Mesenchymal stem cell (in vitro differentiated cells and primary cell): ENCODE measurements at regions not wholly inside any gene's neighbourhood (a gene's known extent, or its start where the extent isn't known, plus 50 kb on each side); places are given as distances from the start of the nearest gene placed in this dataset.

Experiments used
- DNase-seq: peaks from one replicate; pipeline ENCODE4 v3.0.0-alpha.2; 2013
- H2AFZ ChIP-seq: one replicate; pipeline ENCODE4 v1.6.1; 2013; ENCODE audit warnings: low read depth, mild to moderate bottlenecking, control low read depth, inconsistent platforms, low read length, moderate library complexity
- H2AK5ac ChIP-seq: 2 replicates; pipeline ENCODE4 v1.6.1; 2013; ENCODE audit warnings: low read length, moderate library complexity, mild to moderate bottlenecking, inconsistent platforms; ENCODE audit not compliant: severe bottlenecking
- H2BK120ac ChIP-seq: one replicate; pipeline ENCODE4 v1.6.1; 2013; ENCODE audit warnings: low read depth, mild to moderate bottlenecking, inconsistent platforms, low read length, moderate library complexity
- H2BK12ac ChIP-seq, 2 experiments: one replicate each; pipeline ENCODE4 v1.6.1; 2013; ENCODE audit warnings: inconsistent platforms in 2 of 2, low read length in 2 of 2, mild to moderate bottlenecking in 2 of 2, moderate library complexity in 2 of 2, control low read depth in 1 of 2
- H2BK15ac ChIP-seq: one replicate; pipeline ENCODE4 v1.6.1; 2013; ENCODE audit warnings: mild to moderate bottlenecking, low read depth, inconsistent platforms; ENCODE audit not compliant: poor library complexity, severe bottlenecking
- H2BK5ac ChIP-seq: 2 replicates; pipeline ENCODE4 v1.6.1; 2013; ENCODE audit warnings: low read depth, mild to moderate bottlenecking, low read length, control low read depth, inconsistent platforms; ENCODE audit not compliant: poor library complexity, severe bottlenecking
- H3K14ac ChIP-seq, 2 experiments: one replicate each; pipeline ENCODE4 v1.6.1; 2013; ENCODE audit warnings: inconsistent platforms in 2 of 2, low read length in 2 of 2, control low read depth in 1 of 2, mild to moderate bottlenecking in 1 of 2, moderate library complexity in 1 of 2
- H3K18ac ChIP-seq, 2 experiments: one replicate each; pipeline ENCODE4 v1.6.1; 2013; ENCODE audit warnings: inconsistent platforms in 2 of 2, low read length in 2 of 2, control low read depth in 1 of 2, low read depth in 1 of 2, mild to moderate bottlenecking in 1 of 2
- H3K23ac ChIP-seq, 2 experiments: one replicate each; pipeline ENCODE4 v1.6.1; 2013; ENCODE audit warnings: inconsistent platforms in 2 of 2, low read length in 2 of 2, mild to moderate bottlenecking in 2 of 2, moderate library complexity in 2 of 2, control low read depth in 1 of 2
- H3K27ac ChIP-seq: 2 replicates; pipeline ENCODE4 v1.5.1; 2013; ENCODE audit warnings: mild to moderate bottlenecking, moderate library complexity, low read length, control low read depth, inconsistent platforms; ENCODE audit not compliant: poor library complexity, severe bottlenecking
- H3K27me3 ChIP-seq, 2 experiments: 2 replicates each; pipeline versions ENCODE4 v1.6.1 to v1.7.0; 2013; ENCODE audit warnings: low read length in 2 of 2, mild to moderate bottlenecking in 2 of 2, moderate library complexity in 2 of 2, control low read depth in 1 of 2, inconsistent platforms in 1 of 2; ENCODE audit not compliant: control insufficient read depth in 1 of 2, insufficient read depth in 1 of 2
- H3K36me3 ChIP-seq, 2 experiments: 2 replicates each; pipeline versions ENCODE4 v1.6.1 to v1.7.0; 2013; ENCODE audit warnings: low read length in 2 of 2, control low read depth in 1 of 2, inconsistent platforms in 1 of 2, low read depth in 1 of 2, mild to moderate bottlenecking in 1 of 2; ENCODE audit not compliant: insufficient read depth in 2 of 2, control insufficient read depth in 1 of 2
- H3K4ac ChIP-seq, 2 experiments: one replicate each; pipeline ENCODE4 v1.6.1; 2013; ENCODE audit warnings: inconsistent platforms in 2 of 2, low read length in 2 of 2, mild to moderate bottlenecking in 2 of 2, moderate library complexity in 2 of 2, control low read depth in 1 of 2, low read depth in 1 of 2
- H3K4me1 ChIP-seq: 2 replicates; pipeline ENCODE4 v1.6.1; 2013; ENCODE audit warnings: low read depth, low read length, control low read depth; ENCODE audit not compliant: control insufficient read depth, insufficient read depth
- H3K4me2 ChIP-seq: 2 replicates; pipeline ENCODE4 v1.6.1; 2013; ENCODE audit warnings: low read length, mild to moderate bottlenecking, inconsistent platforms; ENCODE audit not compliant: poor library complexity, severe bottlenecking
- H3K4me3 ChIP-seq, 2 experiments: 2 replicates each; pipeline versions ENCODE4 v1.5.1 to v1.7.0; 2013; ENCODE audit warnings: low read length in 2 of 2, mild to moderate bottlenecking in 2 of 2, control low read depth in 1 of 2, low read depth in 1 of 2; ENCODE audit not compliant: insufficient read depth in 1 of 2
- H3K79me1 ChIP-seq: replicated peaks from 2 replicates; pipeline ENCODE4 v1.6.1; 2013; ENCODE audit warnings: mild to moderate bottlenecking, control low read depth, low read length, inconsistent platforms; ENCODE audit not compliant: poor library complexity, severe bottlenecking
- H3K9ac ChIP-seq: 2 replicates; pipeline ENCODE4 v1.7.0; 2013; ENCODE audit warnings: mild to moderate bottlenecking, low read length, moderate library complexity
- H3K9me3 ChIP-seq: 2 replicates; pipeline ENCODE4 v1.7.0; 2013; ENCODE audit warnings: mild to moderate bottlenecking, low read length; ENCODE audit not compliant: control insufficient read depth
- H4K8ac ChIP-seq: one replicate; pipeline ENCODE4 v1.6.1; 2013; ENCODE audit warnings: inconsistent platforms, mild to moderate bottlenecking, low read length, moderate library complexity
- H4K91ac ChIP-seq: one replicate; pipeline ENCODE4 v1.6.1; 2013; ENCODE audit warnings: mild to moderate bottlenecking, low read length, inconsistent platforms
- WGBS: methylation state at CpG from one replicate; pipeline ENCODE4 v1.1.7; 2013; ENCODE audit warnings: mixed read lengths; 5-methylcytosine and 5-hydroxymethylcytosine counted together

DNA sequence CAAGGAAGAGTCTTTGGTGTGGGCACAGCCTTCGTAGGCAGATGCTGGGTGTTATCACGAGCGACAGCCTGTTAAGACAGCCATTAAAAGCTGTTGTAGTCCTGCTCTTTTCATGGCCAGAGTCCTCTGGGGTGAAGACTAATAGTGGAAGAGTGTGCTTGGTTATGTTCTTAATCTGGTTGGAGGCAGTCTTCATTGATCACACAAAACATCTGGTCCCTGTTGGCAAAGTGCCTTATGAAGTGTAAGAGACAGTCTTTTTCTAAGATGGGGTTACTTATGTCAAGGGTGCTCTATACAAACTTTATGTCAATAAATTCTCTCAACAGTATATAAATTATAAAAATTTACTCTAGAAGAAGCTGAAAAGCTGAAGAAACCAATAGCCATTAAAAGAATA, 280.4 kb downstream of the CAAP1 start:
- H3K4me2 ChIP-seq = no peak overlapping the region
- 46% methylated on average over 3 of the region's 3 CpGs for WGBS
- no peak overlapping the region for H3K4ac ChIP-seq
- H3K27me3 ChIP-seq = no peaks in the 10 kb centered on the region
- H2AFZ ChIP-seq = no peak overlapping the region
- H2AK5ac ChIP-seq = no peak overlapping the region
- DNase-seq = no peak
- H3K4me3 ChIP-seq = no peak overlapping the region
- no peak overlapping the region for H3K14ac ChIP-seq
- no peaks in the 10 kb centered on the region for H3K36me3 ChIP-seq
- H3K18ac ChIP-seq = no peak overlapping the region
- no peaks in the 10 kb centered on the region for H3K79me1 ChIP-seq
- H2BK5ac ChIP-seq = no peak overlapping the region
- no peak overlapping the region for H4K91ac ChIP-seq
- H2BK12ac ChIP-seq = no peak overlapping the region
- H3K9me3 ChIP-seq = no peaks in the 10 kb centered on the region
- H4K8ac ChIP-seq = no peak overlapping the region
- H3K23ac ChIP-seq = no peak overlapping the region
- no peak overlapping the region for H2BK15ac ChIP-seq
- no peak overlapping the region for H2BK120ac ChIP-seq
- no peaks in the 10 kb centered on the region for H3K4me1 ChIP-seq
- H3K9ac ChIP-seq = no peak overlapping the region
- H3K27ac ChIP-seq = no peak overlapping the region

- H3K9me3 ChIP-seq = no peaks in the 10 kb centered on the region
- H3K27ac ChIP-seq = no peak overlapping the region
- no CpG with 5 or more reads among the region's 1 CpG for WGBS
- H2BK15ac ChIP-seq = no peak overlapping the region
- no peaks in the 10 kb centered on the region for H3K79me1 ChIP-seq
- no peak overlapping the region for H2AFZ ChIP-seq
- H3K4ac ChIP-seq = no peak overlapping the region
- no peak overlapping the region for H3K4me2 ChIP-seq
- H3K9ac ChIP-seq = no peak overlapping the region
- H3K23ac ChIP-seq = no peak overlapping the region
- H3K36me3 ChIP-seq = no peaks in the 10 kb centered on the region
- no peak overlapping the region for H3K18ac ChIP-seq
- no peak overlapping the region for H3K4me3 ChIP-seq
- H4K8ac ChIP-seq = no peak overlapping the region
- H2BK5ac ChIP-seq = no peak overlapping the region
- no peak overlapping the region for H4K91ac ChIP-seq
- H3K4me1 ChIP-seq = no peaks in the 10 kb centered on the region
- no peak overlapping the region for H2AK5ac ChIP-seq
- H3K14ac ChIP-seq = no peak overlapping the region
- no peaks in the 10 kb centered on the region for H3K27me3 ChIP-seq
- H2BK12ac ChIP-seq = no peak overlapping the region
- H2BK120ac ChIP-seq = no peak overlapping the region
- DNase-seq = no peak
Observed at GRCh38 chr9:26606756-26607155, 285.8 kb downstream of the CAAP1 start.

DNA sequence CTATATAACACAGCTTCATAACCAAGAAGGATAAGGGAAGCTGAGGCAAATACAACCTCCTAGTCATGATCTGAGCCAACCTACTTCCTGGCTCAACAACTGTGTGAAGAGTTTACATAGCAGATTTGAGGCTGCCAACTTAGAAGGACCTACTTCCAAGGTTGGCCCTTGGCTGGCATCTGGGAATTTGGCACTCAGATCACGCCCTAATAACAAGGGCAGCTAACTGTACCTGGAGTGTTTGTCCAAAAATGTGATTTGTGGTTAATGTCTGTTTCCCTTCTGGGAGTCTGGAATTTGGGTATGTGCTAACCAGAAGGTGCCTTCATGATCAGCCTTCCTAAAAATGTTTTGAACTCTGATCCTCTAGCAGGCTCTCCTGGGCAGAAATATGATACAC, 287.2 kb downstream of the CAAP1 start:
- DNase-seq = no peak
- Histone ChIP-seq H3K4me1 (no peaks in the 10 kb centered on the region), H2BK120ac (no peak overlapping the region), H2AFZ (no peak overlapping the region), H2BK15ac (no peak overlapping the region), H3K27ac (no peak overlapping the region), H3K4ac (no peak overlapping the region), H3K14ac (no peak overlapping the region), H3K9ac (no peak overlapping the region), H3K36me3 (no peaks in the 10 kb centered on the region), H2BK5ac (no peak overlapping the region), H3K79me1 (no peaks in the 10 kb centered on the region), H3K27me3 (no peaks in the 10 kb centered on the region), H2AK5ac (no peak overlapping the region), H3K18ac (no peak overlapping the region), H3K4me2 (no peak overlapping the region), H4K8ac (no peak overlapping the region), H3K9me3 (no peaks in the 10 kb centered on the region), H3K23ac (no peak overlapping the region), H3K4me3 (no peak overlapping the region), H2BK12ac (no peak overlapping the region), H4K91ac (no peak overlapping the region)
- WGBS = 50% methylated on average over 1 of the region's 1 CpG

- Histone ChIP-seq H3K4me1 (no peaks in the 10 kb centered on the region), H2BK15ac (no peak overlapping the region), H2AFZ (no peak overlapping the region), H3K18ac (no peak overlapping the region), H4K91ac (no peak overlapping the region), H2BK12ac (no peak overlapping the region), H3K9me3 (no peaks in the 10 kb centered on the region), H3K36me3 (no peaks in the 10 kb centered on the region), H2BK120ac (no peak overlapping the region), H3K23ac (no peak overlapping the region), H3K9ac (no peak overlapping the region), H2AK5ac (no peak overlapping the region), H4K8ac (no peak overlapping the region), H3K14ac (no peak overlapping the region), H3K27ac (no peak overlapping the region), H2BK5ac (no peak overlapping the region), H3K79me1 (no peaks in the 10 kb centered on the region), H3K4me2 (no peak overlapping the region), H3K4ac (no peak overlapping the region), H3K27me3 (no peaks in the 10 kb centered on the region), H3K4me3 (no peak overlapping the region)
- no peak for DNase-seq
- 53% methylated on average over 2 of the region's 4 CpGs for WGBS
Observed at GRCh38 chr9:26604076-26604662, 288.4 kb downstream of the CAAP1 start.
